Activated T-cell treated with anti-CD3 and anti-CD28 coated beads, Interleukin-2, amount 50 U/mL, for 4 hours (primary cell): ENCODE measurements at regions not wholly inside any gene's neighbourhood (a gene's known extent, or its start where the extent isn't known, plus 50 kb on each side); places are given as distances from the start of the nearest gene placed in this dataset.

Source experiments
- ATAC-seq, 2 donors: fragments of 200-7000 bp; cut with Tn5 transposase; one replicate each; pipeline ENCODE4 v1.10.0; 2021
- DNase-seq: peaks from one replicate; pipeline ENCODE4 v3.0.0-alpha.2; 2020
- H3K27me3 Mint-ChIP-seq: one replicate; pipeline ENCODE4 v1.8.0; 2021; ENCODE audit warnings: low read depth, mixed read lengths
- H3K36me3 Mint-ChIP-seq: one replicate; pipeline ENCODE4 v1.8.0; 2022; ENCODE audit warnings: mixed read lengths; ENCODE audit not compliant: insufficient read depth
- H3K4me1 Mint-ChIP-seq: one replicate; pipeline ENCODE4 v1.8.0; 2021; ENCODE audit warnings: low read depth, mixed read lengths
- H3K4me3 Mint-ChIP-seq: one replicate; pipeline ENCODE4 v1.8.0; 2021; ENCODE audit warnings: mild to moderate bottlenecking, moderate library complexity, mixed read lengths
- H3K9me3 Mint-ChIP-seq: one replicate; pipeline ENCODE4 v1.8.0; 2021; ENCODE audit warnings: mixed read lengths

- peak overlapping the region; percentile 82 for H3K4me3 Mint-ChIP-seq
- peaks cover 3% of the 10 kb centered on the region for H3K9me3 Mint-ChIP-seq
- ATAC-seq: peak; percentile 15 to 33
- H3K27me3 Mint-ChIP-seq: no peaks in the 10 kb centered on the region
- no peaks in the 10 kb centered on the region for H3K36me3 Mint-ChIP-seq
- DNase-seq: no peak
- peaks cover 49% of the 10 kb centered on the region for H3K4me1 Mint-ChIP-seq
Measured at GRCh38 chr9:129236441-129237145, 58.5 kb upstream of the IER5L start.

- H3K9me3 Mint-ChIP-seq: peaks cover 3% of the 10 kb centered on the region
Measured at GRCh38 chr9:129235931-129236331, 57.9 kb upstream of the IER5L start.

GRCh38 chr9:129235041-129235930, 57.2 kb upstream of the IER5L start:
- Mint-ChIP-seq H3K4me1 (peaks cover 46% of the 10 kb centered on the region), H3K27me3 (no peaks in the 10 kb centered on the region), H3K9me3 (peaks cover 3% of the 10 kb centered on the region), H3K4me3 (peak overlapping the region; percentile 67), H3K36me3 (no peaks in the 10 kb centered on the region)
- no peak for DNase-seq
- no peak for ATAC-seq

More at GRCh38 chr9:129235931-129236331, 57.9 kb upstream of the IER5L start:
- ATAC-seq: peak; percentile 56 to 64
- H3K4me1 Mint-ChIP-seq: peaks cover 49% of the 10 kb centered on the region
- H3K4me3 Mint-ChIP-seq: peak overlapping the region; percentile 67
- H3K36me3 Mint-ChIP-seq: no peaks in the 10 kb centered on the region
- peak; percentile 40 for DNase-seq
- H3K27me3 Mint-ChIP-seq: no peaks in the 10 kb centered on the region

- peaks cover 3% of the 10 kb centered on the region for H3K9me3 Mint-ChIP-seq
- ATAC-seq (no peak), DNase-seq (no peak)
- no peaks in the 10 kb centered on the region for H3K27me3 Mint-ChIP-seq
- H3K36me3 Mint-ChIP-seq: no peaks in the 10 kb centered on the region
- no peak overlapping the region for H3K4me3 Mint-ChIP-seq
- peaks cover 46% of the 10 kb centered on the region for H3K4me1 Mint-ChIP-seq
Measured at GRCh38 chr9:129234491-129234890, 56.4 kb upstream of the IER5L start.

GRCh38 chr9:129232839-129233591, 55.0 kb upstream of the IER5L start:
- Mint-ChIP-seq H3K4me1 (peaks cover 39% of the 10 kb centered on the region), H3K9me3 (peaks cover 3% of the 10 kb centered on the region), H3K27me3 (no peaks in the 10 kb centered on the region), H3K36me3 (no peaks in the 10 kb centered on the region), H3K4me3 (no peak overlapping the region)
- ATAC-seq (no peak), DNase-seq (no peak)

GRCh38 chr9:129231759-129232158, 53.7 kb upstream of the IER5L start:
- Mint-ChIP-seq H3K36me3 (no peaks in the 10 kb centered on the region), H3K4me3 (no peak overlapping the region), H3K4me1 (peaks cover 30% of the 10 kb centered on the region)

GRCh38 chr9:129231022-129231739, 53.1 kb upstream of the IER5L start:
- peaks cover 27% of the 10 kb centered on the region for H3K4me1 Mint-ChIP-seq
- no peak for ATAC-seq
- no peak overlapping the region for H3K4me3 Mint-ChIP-seq

More at GRCh38 chr9:129231759-129232158, 53.7 kb upstream of the IER5L start:
- Mint-ChIP-seq H3K27me3 (no peaks in the 10 kb centered on the region), H3K9me3 (peaks cover 3% of the 10 kb centered on the region)
- ATAC-seq: no peak
- DNase-seq: no peak

GRCh38 chr9:129230302-129230701, 52.2 kb upstream of the IER5L start:
- Mint-ChIP-seq H3K4me3 (no peak overlapping the region), H3K27me3 (no peaks in the 10 kb centered on the region), H3K36me3 (no peaks in the 10 kb centered on the region), H3K9me3 (peaks cover 3% of the 10 kb centered on the region), H3K4me1 (peaks cover 26% of the 10 kb centered on the region)
- ATAC-seq: no peak
- DNase-seq: no peak

More at GRCh38 chr9:129231022-129231739, 53.1 kb upstream of the IER5L start:
- H3K27me3 Mint-ChIP-seq: no peaks in the 10 kb centered on the region
- peaks cover 3% of the 10 kb centered on the region for H3K9me3 Mint-ChIP-seq
- H3K36me3 Mint-ChIP-seq: no peaks in the 10 kb centered on the region
- DNase-seq: no peak
